ENCODE measurements at regions not wholly inside any gene's neighbourhood (a gene's known extent, or its start where the extent isn't known, plus 50 kb on each side); places are given as distances from the start of the nearest gene placed in this dataset.

GRCh38 chr10:31125789-31126188, 94.1 kb upstream of the ZNF438 start:
- TF ChIP-seq CTCF (IDR thresholded peaks at IDR 0.05; ENCODE audit: poor library complexity) (no peak), EZH2phosphoT487 (IDR thresholded peaks at IDR 0.05; ENCODE audit: low read depth, severe bottlenecking, unreplicated experiment) (no peak)
